ENCODE measurements at regions not wholly inside any gene's neighbourhood (a gene's known extent, or its start where the extent isn't known, plus 50 kb on each side); places are given as distances from the start of the nearest gene placed in this dataset.

GRCh38 chr13:40060296-40061007 is 405.0 kb downstream of the COG6 start:
- peaks cover 12% of the 10 kb centered on the region for H3K4me1 ChIP-seq (ENCODE audit: control insufficient read depth, insufficient read depth, low read length)
- no peaks in the 10 kb centered on the region for H3K36me3 ChIP-seq (ENCODE audit: control insufficient read depth in 2 of 2, insufficient read depth in 1 of 2, low read length in 2 of 2)
- CTCF ChIA-PET: interaction anchor here (0.5 kb wide), 1 partner anchor 95 kb away, joined by 4 read pairs; no protein-coding TSS in a partner anchor
- POLR2A ChIA-PET: no interaction called here
- H3K4me3 ChIP-seq (ENCODE audit: low read depth, low read length): no peak overlapping the region
- H3K9me3 ChIP-seq (ENCODE audit: control insufficient read depth, insufficient read depth, low read depth, low read length): no peaks in the 10 kb centered on the region
- H3K27ac ChIP-seq (ENCODE audit: extremely low read depth, low read depth, low read length): no peak overlapping the region
- TF ChIP-seq ZNF324 (tag by site-specific recombination; IDR thresholded peaks at IDR 0.05) (no peak), SALL2 (tag by site-specific recombination; IDR thresholded peaks at IDR 0.05; ENCODE audit: borderline replicate concordance) (no peak), ZFP37 (tag by site-specific recombination; IDR thresholded peaks at IDR 0.05) (no peak), HOXA7 (CRISPR knock-in tag; IDR thresholded peaks at IDR 0.05; ENCODE audit: borderline replicate concordance) (no peak), ZNF521 (tag by site-specific recombination; IDR thresholded peaks at IDR 0.05) (no peak), SCRT2 (tag by site-specific recombination; IDR thresholded peaks at IDR 0.05) (peak; percentile 37; the same call in 1 of the 2 replicates), ZNF341 (tag by site-specific recombination; IDR thresholded peaks at IDR 0.05; ENCODE audit: low read depth) (peak; percentile 74), ZNF837 (tag by site-specific recombination; IDR thresholded peaks at IDR 0.05) (no peak), ZNF664 (tag by site-specific recombination; IDR thresholded peaks at IDR 0.05) (no peak), ZNF112 (tag by site-specific recombination; IDR thresholded peaks at IDR 0.05) (no peak), KLF10 (tag by site-specific recombination; IDR thresholded peaks at IDR 0.05) (0 out of 2 replicates have a peak, but pooled peaks have one; percentile 15), WT1 (tag by site-specific recombination; IDR thresholded peaks at IDR 0.05) (no peak), ZNF510 (tag by site-specific recombination; IDR thresholded peaks at IDR 0.05; ENCODE audit: insufficient replicate concordance) (no peak), RBAK (tag by site-specific recombination; IDR thresholded peaks at IDR 0.05) (no peak), PRDM4 (tag by site-specific recombination; IDR thresholded peaks at IDR 0.05) (no peak), ZNF350 (tag by site-specific recombination; IDR thresholded peaks at IDR 0.05) (no peak), ZNF18 (tag by site-specific recombination; IDR thresholded peaks at IDR 0.05) (peak; percentile 67), ZNF600 (tag by site-specific recombination; IDR thresholded peaks at IDR 0.05) (no peak), SP7 (tag by site-specific recombination; IDR thresholded peaks at IDR 0.05) (peak; percentile 74), PRDM2 (tag by site-specific recombination; IDR thresholded peaks at IDR 0.05; ENCODE audit: borderline replicate concordance) (no peak), ZNF211 (tag by site-specific recombination; IDR thresholded peaks at IDR 0.05; ENCODE audit: low read depth) (no peak)
- TF ChIP-seq, protein P1, sequence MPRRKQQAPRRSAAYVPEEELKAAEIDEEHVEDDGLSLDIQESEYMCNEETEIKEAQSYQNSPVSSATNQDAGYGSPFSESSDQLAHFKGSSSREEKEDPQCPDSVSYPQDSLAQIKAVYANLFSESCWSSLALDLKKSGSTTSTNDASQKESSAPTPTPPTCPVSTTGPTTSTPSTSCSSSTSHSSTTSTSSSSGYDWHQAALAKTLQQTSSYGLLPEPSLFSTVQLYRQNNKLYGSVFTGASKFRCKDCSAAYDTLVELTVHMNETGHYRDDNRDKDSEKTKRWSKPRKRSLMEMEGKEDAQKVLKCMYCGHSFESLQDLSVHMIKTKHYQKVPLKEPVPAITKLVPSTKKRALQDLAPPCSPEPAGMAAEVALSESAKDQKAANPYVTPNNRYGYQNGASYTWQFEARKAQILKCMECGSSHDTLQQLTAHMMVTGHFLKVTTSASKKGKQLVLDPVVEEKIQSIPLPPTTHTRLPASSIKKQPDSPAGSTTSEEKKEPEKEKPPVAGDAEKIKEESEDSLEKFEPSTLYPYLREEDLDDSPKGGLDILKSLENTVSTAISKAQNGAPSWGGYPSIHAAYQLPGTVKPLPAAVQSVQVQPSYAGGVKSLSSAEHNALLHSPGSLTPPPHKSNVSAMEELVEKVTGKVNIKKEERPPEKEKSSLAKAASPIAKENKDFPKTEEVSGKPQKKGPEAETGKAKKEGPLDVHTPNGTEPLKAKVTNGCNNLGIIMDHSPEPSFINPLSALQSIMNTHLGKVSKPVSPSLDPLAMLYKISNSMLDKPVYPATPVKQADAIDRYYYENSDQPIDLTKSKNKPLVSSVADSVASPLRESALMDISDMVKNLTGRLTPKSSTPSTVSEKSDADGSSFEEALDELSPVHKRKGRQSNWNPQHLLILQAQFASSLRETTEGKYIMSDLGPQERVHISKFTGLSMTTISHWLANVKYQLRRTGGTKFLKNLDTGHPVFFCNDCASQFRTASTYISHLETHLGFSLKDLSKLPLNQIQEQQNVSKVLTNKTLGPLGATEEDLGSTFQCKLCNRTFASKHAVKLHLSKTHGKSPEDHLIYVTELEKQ (tag by site-specific recombination; IDR thresholded peaks at IDR 0.05; ENCODE audit: borderline replicate concordance): no peak
- TF ChIP-seq, protein P2, sequence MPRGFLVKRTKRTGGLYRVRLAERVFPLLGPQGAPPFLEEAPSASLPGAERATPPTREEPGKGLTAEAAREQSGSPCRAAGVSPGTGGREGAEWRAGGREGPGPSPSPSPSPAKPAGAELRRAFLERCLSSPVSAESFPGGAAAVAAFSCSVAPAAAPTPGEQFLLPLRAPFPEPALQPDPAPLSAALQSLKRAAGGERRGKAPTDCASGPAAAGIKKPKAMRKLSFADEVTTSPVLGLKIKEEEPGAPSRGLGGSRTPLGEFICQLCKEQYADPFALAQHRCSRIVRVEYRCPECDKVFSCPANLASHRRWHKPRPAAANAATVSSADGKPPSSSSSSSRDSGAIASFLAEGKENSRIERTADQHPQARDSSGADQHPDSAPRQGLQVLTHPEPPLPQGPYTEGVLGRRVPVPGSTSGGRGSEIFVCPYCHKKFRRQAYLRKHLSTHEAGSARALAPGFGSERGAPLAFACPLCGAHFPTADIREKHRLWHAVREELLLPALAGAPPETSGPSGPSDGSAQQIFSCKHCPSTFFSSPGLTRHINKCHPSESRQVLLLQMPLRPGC (tag by site-specific recombination; IDR thresholded peaks at IDR 0.05): no peak
